OCI-LY1 (cell line): ENCODE measurements at regions not wholly inside any gene's neighbourhood (a gene's known extent, or its start where the extent isn't known, plus 50 kb on each side); places are given as distances from the start of the nearest gene placed in this dataset.

Source experiments
- H2AFZ ChIP-seq: fragments of 200-600 bp; sonication (generic), shearing (Covaris generic); 2 replicates; pipeline ENCODE4 v1.6.0; 2014; ENCODE audit warnings: antibody characterized with exemption, mild to moderate bottlenecking, low read length
- H3F3A ChIP-seq: fragments of 200-600 bp; sonication (generic), shearing (Covaris generic); 2 replicates; pipeline ENCODE4 v1.6.0; 2014; ENCODE audit warnings: mild to moderate bottlenecking, antibody characterized with exemption, low read length, moderate library complexity; ENCODE audit not compliant: insufficient read depth
- H3K27ac ChIP-seq: fragments of 200-600 bp; sonication (generic); 2 replicates; pipeline ENCODE4 v1.5.1; 2014; ENCODE audit warnings: low read length, mixed run types, mild to moderate bottlenecking, low read depth; ENCODE audit not compliant: poor library complexity, severe bottlenecking
- H3K27me3 ChIP-seq: fragments of 200-600 bp; sonication (generic); 2 replicates; pipeline ENCODE4 v1.6.0; 2014; ENCODE audit warnings: antibody characterized with exemption, mild to moderate bottlenecking, low read length, moderate library complexity; ENCODE audit not compliant: insufficient read depth
- H3K36me3 ChIP-seq: fragments of 200-600 bp; sonication (generic); 2 replicates; pipeline ENCODE4 v1.6.1; 2014; ENCODE audit warnings: mild to moderate bottlenecking, antibody characterized with exemption, low read length, moderate library complexity, mixed read lengths; ENCODE audit not compliant: insufficient read depth
- H3K4me1 ChIP-seq: fragments of 200-600 bp; sonication (generic); 2 replicates; pipeline ENCODE4 v1.5.1; 2014; ENCODE audit warnings: mild to moderate bottlenecking, low read length, moderate library complexity; ENCODE audit not compliant: insufficient read depth, severe bottlenecking
- H3K4me2 ChIP-seq: fragments of 200-600 bp; sonication (generic), shearing (Covaris generic); 2 replicates; pipeline ENCODE4 v1.6.1; 2014; ENCODE audit warnings: low read length
- H3K4me3 ChIP-seq: fragments of 200-600 bp; sonication (generic); 2 replicates; pipeline ENCODE4 v1.5.1; 2014; ENCODE audit warnings: low read length, low read depth, mild to moderate bottlenecking, mixed read lengths; ENCODE audit not compliant: poor library complexity, severe bottlenecking
- H3K79me2 ChIP-seq: fragments of 200-600 bp; shearing (Covaris generic); 2 replicates; pipeline ENCODE4 v1.6.1; 2016; ENCODE audit warnings: mixed run types, low read length, mixed read lengths; ENCODE audit not compliant: insufficient read depth
- H3K9ac ChIP-seq: fragments of 200-600 bp; sonication (generic), shearing (Covaris generic); 2 replicates; pipeline ENCODE4 v1.6.1; 2014; ENCODE audit warnings: mild to moderate bottlenecking, low read length, mixed read lengths
- H3K9me2 ChIP-seq: fragments of 200-600 bp; sonication (generic), shearing (Covaris generic); 2 replicates; pipeline ENCODE4 v1.6.1; 2014; ENCODE audit warnings: low read depth, mild to moderate bottlenecking, low read length, mixed read lengths
- H3K9me3 ChIP-seq: fragments of 200-600 bp; shearing (Covaris generic); 2 replicates; pipeline ENCODE4 v1.6.1; 2014; ENCODE audit warnings: low read length, mixed read lengths
- H4K20me1 ChIP-seq: fragments of 200-600 bp; sonication (generic), shearing (Covaris generic); 2 replicates; pipeline ENCODE4 v1.6.0; 2016; ENCODE audit warnings: mild to moderate bottlenecking, low read length; ENCODE audit not compliant: insufficient read depth
- EZH2 ChIP-seq: fragments of 200-600 bp; sonication (generic), shearing (Covaris generic); IDR thresholded peaks from 2 replicates; pipeline ENCODE4 v1.8.0; 2017; ENCODE audit warnings: borderline replicate concordance, mixed run types, mild to moderate bottlenecking, antibody characterized with exemption, low read length, moderate library complexity, mixed read lengths
- TF ChIP-seq, protein P1 (sequence below): fragments of 200-600 bp; sonication (generic), shearing (Covaris generic); IDR thresholded peaks from 2 replicates; pipeline ENCODE4 v1.5.1; 2017; ENCODE audit warnings: mild to moderate bottlenecking, antibody characterized with exemption, low read length, moderate library complexity, mixed read lengths

DNA sequence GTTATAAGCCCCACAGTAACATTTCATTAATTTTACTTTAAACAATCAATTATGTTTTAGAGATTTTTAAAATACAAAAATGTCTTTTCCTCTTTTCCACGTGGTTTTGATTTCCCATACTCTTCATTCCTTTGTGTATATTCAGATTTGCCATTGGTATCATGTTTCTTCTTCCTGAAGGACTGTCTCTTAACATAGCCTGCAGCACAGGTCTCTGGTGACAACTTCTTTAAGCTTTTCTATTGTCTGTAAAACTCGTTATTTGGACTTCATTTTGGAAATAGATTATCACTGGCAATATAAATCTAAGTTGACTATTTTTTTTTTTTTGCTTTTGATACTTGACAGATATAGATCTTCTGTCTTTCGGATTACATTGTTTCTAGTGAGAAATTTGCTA is 115.2 kb upstream of the KLHL29 start:
- H3K4me2 ChIP-seq = no peak overlapping the region
- no peaks in the 10 kb centered on the region for H3K36me3 ChIP-seq
- H3K9me2 ChIP-seq = no peaks in the 10 kb centered on the region
- H3K27ac ChIP-seq = no peak overlapping the region
- no peaks in the 10 kb centered on the region for H3K79me2 ChIP-seq
- no peaks in the 10 kb centered on the region for H3F3A ChIP-seq
- H3K4me1 ChIP-seq = no peaks in the 10 kb centered on the region
- H2AFZ ChIP-seq = no peak overlapping the region
- H3K9ac ChIP-seq = no peak overlapping the region
- no peaks in the 10 kb centered on the region for H3K27me3 ChIP-seq
- no peaks in the 10 kb centered on the region for H3K9me3 ChIP-seq
- H4K20me1 ChIP-seq = no peaks in the 10 kb centered on the region
- TF ChIP-seq EZH2 = no peak
- TF ChIP-seq, protein P1, sequence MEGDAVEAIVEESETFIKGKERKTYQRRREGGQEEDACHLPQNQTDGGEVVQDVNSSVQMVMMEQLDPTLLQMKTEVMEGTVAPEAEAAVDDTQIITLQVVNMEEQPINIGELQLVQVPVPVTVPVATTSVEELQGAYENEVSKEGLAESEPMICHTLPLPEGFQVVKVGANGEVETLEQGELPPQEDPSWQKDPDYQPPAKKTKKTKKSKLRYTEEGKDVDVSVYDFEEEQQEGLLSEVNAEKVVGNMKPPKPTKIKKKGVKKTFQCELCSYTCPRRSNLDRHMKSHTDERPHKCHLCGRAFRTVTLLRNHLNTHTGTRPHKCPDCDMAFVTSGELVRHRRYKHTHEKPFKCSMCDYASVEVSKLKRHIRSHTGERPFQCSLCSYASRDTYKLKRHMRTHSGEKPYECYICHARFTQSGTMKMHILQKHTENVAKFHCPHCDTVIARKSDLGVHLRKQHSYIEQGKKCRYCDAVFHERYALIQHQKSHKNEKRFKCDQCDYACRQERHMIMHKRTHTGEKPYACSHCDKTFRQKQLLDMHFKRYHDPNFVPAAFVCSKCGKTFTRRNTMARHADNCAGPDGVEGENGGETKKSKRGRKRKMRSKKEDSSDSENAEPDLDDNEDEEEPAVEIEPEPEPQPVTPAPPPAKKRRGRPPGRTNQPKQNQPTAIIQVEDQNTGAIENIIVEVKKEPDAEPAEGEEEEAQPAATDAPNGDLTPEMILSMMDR = no peak
- H3K4me3 ChIP-seq = no peak overlapping the region

GRCh38 chr2:23270810-23271209 is 114.2 kb upstream of the KLHL29 start:
- H2AFZ ChIP-seq = no peak overlapping the region
- H3K4me1 ChIP-seq = no peaks in the 10 kb centered on the region
- no peaks in the 10 kb centered on the region for H3K9me3 ChIP-seq
- no peaks in the 10 kb centered on the region for H3F3A ChIP-seq
- TF ChIP-seq, protein P1 = no peak
- no peak for TF ChIP-seq EZH2
- H3K27me3 ChIP-seq = no peaks in the 10 kb centered on the region
- no peak overlapping the region for H3K4me3 ChIP-seq
- H3K4me2 ChIP-seq = no peak overlapping the region
- H3K79me2 ChIP-seq = no peaks in the 10 kb centered on the region
- H4K20me1 ChIP-seq = no peaks in the 10 kb centered on the region
- H3K36me3 ChIP-seq = no peaks in the 10 kb centered on the region
- H3K9me2 ChIP-seq = no peaks in the 10 kb centered on the region
- no peak overlapping the region for H3K27ac ChIP-seq
- no peak overlapping the region for H3K9ac ChIP-seq

DNA sequence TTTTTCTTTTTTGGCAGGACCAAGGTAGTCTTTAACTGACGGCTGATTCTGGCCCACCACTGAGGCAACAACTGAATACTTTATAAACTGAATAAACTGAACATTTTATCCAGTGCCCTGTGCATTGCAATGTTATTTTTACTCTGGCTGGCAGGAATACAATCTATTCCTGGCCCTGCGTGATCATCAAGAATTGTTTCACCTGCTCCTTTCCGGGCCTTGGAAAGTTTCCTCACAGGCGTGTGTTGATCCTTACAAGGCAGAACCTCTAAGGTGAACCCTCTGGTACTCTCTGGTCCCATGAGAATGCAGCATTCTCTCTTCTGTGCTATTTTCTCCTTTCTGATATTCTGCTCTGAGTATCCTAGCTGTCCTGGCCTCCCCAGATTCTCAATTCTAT is 113.7 kb upstream of the KLHL29 start:
- Histone ChIP-seq H3K27me3 (no peaks in the 10 kb centered on the region), H3K9me3 (no peaks in the 10 kb centered on the region), H3K4me3 (no peak overlapping the region), H4K20me1 (no peaks in the 10 kb centered on the region), H3F3A (no peaks in the 10 kb centered on the region), H3K4me1 (no peaks in the 10 kb centered on the region), H3K79me2 (no peaks in the 10 kb centered on the region), H3K36me3 (no peaks in the 10 kb centered on the region), H2AFZ (no peak overlapping the region), H3K4me2 (no peak overlapping the region), H3K9me2 (no peaks in the 10 kb centered on the region), H3K9ac (no peak overlapping the region), H3K27ac (no peak overlapping the region)
- TF ChIP-seq, protein P1 = no peak
- no peak for TF ChIP-seq EZH2
